ENCODE measurements at regions not wholly inside any gene's neighbourhood (a gene's known extent, or its start where the extent isn't known, plus 50 kb on each side); places are given as distances from the start of the nearest gene placed in this dataset.

DNA sequence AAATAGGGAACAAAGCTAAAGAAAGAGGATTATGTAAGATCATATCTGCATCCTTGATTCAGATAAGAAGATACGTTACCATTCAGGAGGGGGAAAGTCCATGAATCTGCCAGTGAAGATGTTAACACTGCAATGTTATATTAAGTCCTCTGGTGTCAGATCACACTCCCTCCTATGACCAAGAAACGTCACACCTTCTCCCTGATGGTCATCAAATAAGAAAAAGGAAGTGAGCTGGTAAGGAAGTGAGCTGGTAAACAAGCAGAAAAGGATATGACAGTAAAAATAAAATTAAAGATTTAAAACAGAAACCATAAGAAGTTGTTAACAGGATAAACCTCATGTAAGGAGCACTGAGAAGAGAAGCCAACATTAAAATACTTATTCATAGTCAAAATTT lies 340.2 kb downstream of the SEC23A start:
- no peak overlapping the region for H2AFZ ChIP-seq
- peaks cover 3% of the 10 kb centered on the region; the same call in 1 of the 2 replicates for H3F3A ChIP-seq (ENCODE audit: insufficient read depth)
- H3K79me2 ChIP-seq (ENCODE audit: insufficient read depth), result no peaks in the 10 kb centered on the region
- 0 out of 2 replicates have a peak, but pooled peaks cover 11% of the 10 kb centered on the region for H3K4me1 ChIP-seq (ENCODE audit: insufficient read depth)
- no peaks in the 10 kb centered on the region for H3K9me3 ChIP-seq (ENCODE audit: low read depth)
- no peaks in the 10 kb centered on the region for H3K36me3 ChIP-seq (ENCODE audit: low read depth)
- no peak for DNase-seq
- TF ChIP-seq EZH2 (IDR thresholded peaks at IDR 0.05; ENCODE audit: insufficient read depth, poor library complexity, severe bottlenecking) (no peak), EZH2phosphoT487 (IDR thresholded peaks at IDR 0.05; ENCODE audit: insufficient read depth, low read depth) (no peak)
- in situ Hi-C loops (cut with MboI), result no loop called here
- 41 to 47% methylated on average over 2 of the region's 2 CpGs for WGBS, 2 experiments (ENCODE audit: low coverage in 1 of 2, low lambda C conversion rate in 2 of 2, missing lambda C conversion rate in 2 of 2)
- H3K27ac ChIP-seq, result no peak overlapping the region
- no peaks in the 10 kb centered on the region for H4K20me1 ChIP-seq (ENCODE audit: insufficient read depth)
- H3K9me2 ChIP-seq (ENCODE audit: insufficient read depth), result no peaks in the 10 kb centered on the region
- H3K9ac ChIP-seq, result no peak overlapping the region
- H3K4me2 ChIP-seq (ENCODE audit: unreplicated experiment), result no peak overlapping the region
- H3K4me3 ChIP-seq, result no peak overlapping the region
- H3K27me3 ChIP-seq (replicated peaks; ENCODE audit: insufficient read depth), result no peaks in the 10 kb centered on the region

DNA sequence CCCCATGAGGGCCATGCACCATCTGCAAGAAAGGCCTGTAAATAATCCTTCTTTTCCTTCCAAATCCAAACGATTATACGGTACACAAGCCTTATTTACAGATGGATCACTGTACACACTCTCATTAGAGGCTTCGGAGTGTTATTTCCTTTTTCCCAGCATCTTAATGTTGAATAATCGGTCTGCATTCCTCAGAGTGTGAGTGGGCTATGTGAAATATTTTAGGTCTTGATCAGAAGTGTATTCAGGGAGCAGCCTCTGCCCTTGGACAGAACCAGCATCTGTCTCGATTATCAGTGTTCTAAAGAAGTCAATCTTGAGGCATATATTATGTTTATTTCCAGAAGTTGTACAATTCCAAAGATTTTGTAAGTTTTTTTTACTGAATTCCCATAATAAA lies 340.6 kb downstream of the SEC23A start:
- Histone ChIP-seq H4K20me1 (ENCODE audit: insufficient read depth) (no peaks in the 10 kb centered on the region), H3K4me1 (ENCODE audit: insufficient read depth) (0 out of 2 replicates have a peak, but pooled peaks cover 11% of the 10 kb centered on the region), H3K9me2 (ENCODE audit: insufficient read depth) (no peaks in the 10 kb centered on the region), H3K79me2 (ENCODE audit: insufficient read depth) (no peaks in the 10 kb centered on the region), H3K9ac (no peak overlapping the region), H3K27me3 (replicated peaks; ENCODE audit: insufficient read depth) (no peaks in the 10 kb centered on the region), H2AFZ (no peak overlapping the region), H3K27ac (no peak overlapping the region), H3K9me3 (ENCODE audit: low read depth) (no peaks in the 10 kb centered on the region), H3F3A (ENCODE audit: insufficient read depth) (peaks cover 3% of the 10 kb centered on the region; the same call in 1 of the 2 replicates), H3K4me3 (no peak overlapping the region), H3K4me2 (ENCODE audit: unreplicated experiment) (no peak overlapping the region), H3K36me3 (ENCODE audit: low read depth) (no peaks in the 10 kb centered on the region)
- TF ChIP-seq EZH2 (IDR thresholded peaks at IDR 0.05; ENCODE audit: insufficient read depth, poor library complexity, severe bottlenecking) (no peak), EZH2phosphoT487 (IDR thresholded peaks at IDR 0.05; ENCODE audit: insufficient read depth, low read depth) (no peak)
- in situ Hi-C loops (cut with MboI), result no loop called here
- WGBS, 2 experiments (ENCODE audit: low coverage in 1 of 2, low lambda C conversion rate in 2 of 2, missing lambda C conversion rate in 2 of 2), result 26 to 30% methylated on average over 5 of the region's 5 CpGs
- peak; percentile 32 for DNase-seq

- 60 to 62% methylated on average over 2 of the region's 2 CpGs for WGBS, 2 experiments (ENCODE audit: low coverage in 1 of 2, low lambda C conversion rate in 2 of 2, missing lambda C conversion rate in 2 of 2)
- TF ChIP-seq EZH2 (IDR thresholded peaks at IDR 0.05; ENCODE audit: insufficient read depth, poor library complexity, severe bottlenecking) (no peak), EZH2phosphoT487 (IDR thresholded peaks at IDR 0.05; ENCODE audit: insufficient read depth, low read depth) (no peak)
Measured at GRCh38 chr14:38761033-38761432, 342.0 kb downstream of the SEC23A start.

GRCh38 chr14:38758661-38759060 lies 344.4 kb downstream of the SEC23A start:
- no peaks in the 10 kb centered on the region for H4K20me1 ChIP-seq (ENCODE audit: insufficient read depth)
- in situ Hi-C loops (cut with MboI), result no loop called here
- no peaks in the 10 kb centered on the region for H3K79me2 ChIP-seq (ENCODE audit: insufficient read depth)
- H3K27me3 ChIP-seq (replicated peaks; ENCODE audit: insufficient read depth), result no peaks in the 10 kb centered on the region
- H3K4me1 ChIP-seq (ENCODE audit: insufficient read depth), result 0 out of 2 replicates have a peak, but pooled peaks cover 11% of the 10 kb centered on the region
- H3K4me2 ChIP-seq (ENCODE audit: unreplicated experiment), result no peak overlapping the region
- no peaks in the 10 kb centered on the region for H3K9me2 ChIP-seq (ENCODE audit: insufficient read depth)
- no peak overlapping the region for H3K4me3 ChIP-seq
- no peak overlapping the region for H2AFZ ChIP-seq
- H3F3A ChIP-seq (ENCODE audit: insufficient read depth), result peaks cover 3% of the 10 kb centered on the region; the same call in 1 of the 2 replicates
- DNase-seq, result no peak
- H3K27ac ChIP-seq, result no peak overlapping the region
- H3K9ac ChIP-seq, result no peak overlapping the region
- no peaks in the 10 kb centered on the region for H3K36me3 ChIP-seq (ENCODE audit: low read depth)
- H3K9me3 ChIP-seq (ENCODE audit: low read depth), result no peaks in the 10 kb centered on the region
- TF ChIP-seq EZH2 (IDR thresholded peaks at IDR 0.05; ENCODE audit: insufficient read depth, poor library complexity, severe bottlenecking) (no peak), EZH2phosphoT487 (IDR thresholded peaks at IDR 0.05; ENCODE audit: insufficient read depth, low read depth) (no peak)
- WGBS, 2 experiments (ENCODE audit: low coverage in 1 of 2, low lambda C conversion rate in 2 of 2, missing lambda C conversion rate in 2 of 2), result 29 to 30% methylated on average over 2 of the region's 2 CpGs

More at GRCh38 chr14:38761033-38761432, 342.0 kb downstream of the SEC23A start:
- no peaks in the 10 kb centered on the region for H3K27me3 ChIP-seq (replicated peaks; ENCODE audit: insufficient read depth)
- peaks cover 3% of the 10 kb centered on the region; the same call in 1 of the 2 replicates for H3F3A ChIP-seq (ENCODE audit: insufficient read depth)
- no peak overlapping the region for H3K27ac ChIP-seq
- no peaks in the 10 kb centered on the region for H3K36me3 ChIP-seq (ENCODE audit: low read depth)
- no peak overlapping the region for H3K9ac ChIP-seq
- no peak overlapping the region for H3K4me2 ChIP-seq (ENCODE audit: unreplicated experiment)
- no peaks in the 10 kb centered on the region for H3K79me2 ChIP-seq (ENCODE audit: insufficient read depth)
- H3K4me3 ChIP-seq, result no peak overlapping the region
- H3K9me3 ChIP-seq (ENCODE audit: low read depth), result no peaks in the 10 kb centered on the region
- no peaks in the 10 kb centered on the region for H3K9me2 ChIP-seq (ENCODE audit: insufficient read depth)
- H4K20me1 ChIP-seq (ENCODE audit: insufficient read depth), result no peaks in the 10 kb centered on the region
- H2AFZ ChIP-seq, result no peak overlapping the region
- DNase-seq, result no peak
- in situ Hi-C loops (cut with MboI), result no loop called here
- H3K4me1 ChIP-seq (ENCODE audit: insufficient read depth), result 0 out of 2 replicates have a peak, but pooled peaks cover 11% of the 10 kb centered on the region

DNA sequence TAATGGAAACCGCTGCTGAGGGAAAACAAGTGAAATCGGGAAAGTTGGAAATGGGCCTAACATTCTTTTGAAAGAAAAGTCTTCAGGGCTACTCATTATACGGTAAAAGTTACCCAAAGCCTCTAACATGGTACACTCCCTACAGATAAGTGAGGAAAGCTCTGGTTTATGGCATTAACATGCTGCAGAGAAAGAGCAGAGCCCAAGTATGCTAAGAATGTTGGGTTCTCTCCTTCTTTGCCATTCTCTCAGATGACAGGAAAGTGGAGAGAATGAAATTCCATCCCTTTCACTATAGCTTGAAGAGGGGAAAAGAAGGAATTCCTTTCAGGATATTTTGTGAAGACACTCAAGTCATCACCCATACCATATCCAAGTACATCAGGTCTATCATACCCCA lies 348.0 kb downstream of the SEC23A start:
- TF ChIP-seq EZH2phosphoT487 (IDR thresholded peaks at IDR 0.05; ENCODE audit: insufficient read depth, low read depth), result no peak
- no peak for DNase-seq
- no peaks in the 10 kb centered on the region for H3K4me1 ChIP-seq (ENCODE audit: insufficient read depth)
- H3K9me3 ChIP-seq (ENCODE audit: low read depth), result no peaks in the 10 kb centered on the region
- no peaks in the 10 kb centered on the region for H3K36me3 ChIP-seq (ENCODE audit: low read depth)
- H3K27me3 ChIP-seq (replicated peaks; ENCODE audit: insufficient read depth), result no peaks in the 10 kb centered on the region
- in situ Hi-C loops (cut with MboI), result no loop called here
- no peak overlapping the region for H3K4me3 ChIP-seq
- H2AFZ ChIP-seq, result no peak overlapping the region
- WGBS, 2 experiments (ENCODE audit: low coverage in 1 of 2, low lambda C conversion rate in 2 of 2, missing lambda C conversion rate in 2 of 2), result 44 to 52% methylated on average over 3 of the region's 3 CpGs
- H3K4me2 ChIP-seq (ENCODE audit: unreplicated experiment), result no peak overlapping the region
- no peaks in the 10 kb centered on the region for H3K79me2 ChIP-seq (ENCODE audit: insufficient read depth)
- no peak overlapping the region for H3K9ac ChIP-seq
- no peaks in the 10 kb centered on the region for H3K9me2 ChIP-seq (ENCODE audit: insufficient read depth)
- no peaks in the 10 kb centered on the region for H4K20me1 ChIP-seq (ENCODE audit: insufficient read depth)
- no peaks in the 10 kb centered on the region for H3F3A ChIP-seq (ENCODE audit: insufficient read depth)
- no peak overlapping the region for H3K27ac ChIP-seq

Data from GM23248 (cell line).